Activated T-cell treated with anti-CD3 and anti-CD28 coated beads for 24 hours (primary cell): ENCODE measurements at regions not wholly inside any gene's neighbourhood (a gene's known extent, or its start where the extent isn't known, plus 50 kb on each side); places are given as distances from the start of the nearest gene placed in this dataset.
"Not testable (repeated sequence)": the region's sequence is repeated elsewhere in the genome, so short reads cannot be mapped to it uniquely, and the experiment has no call there.

Source experiments
- DNase-seq: peaks from one replicate; pipeline ENCODE4 v3.0.0-alpha.2; 2020; ENCODE audit warnings: low read depth

DNA sequence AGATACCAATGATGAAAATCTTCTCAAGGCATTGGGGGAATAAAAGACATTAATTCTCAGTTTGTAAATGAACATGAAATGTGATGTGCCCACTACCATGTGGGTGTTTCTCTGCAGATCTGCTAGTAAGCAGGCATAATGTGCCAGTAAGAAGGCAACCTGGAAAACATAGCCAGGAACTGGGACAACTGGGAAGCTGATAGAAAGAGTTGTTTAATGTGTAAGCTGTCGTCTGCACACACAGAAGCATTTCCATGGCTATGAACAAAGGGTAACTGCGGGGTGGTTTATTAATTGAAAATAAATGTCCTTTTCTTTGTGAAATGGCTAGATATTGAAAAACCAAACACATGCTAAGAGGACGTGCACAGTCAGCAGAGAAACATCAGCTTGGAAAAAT is 52.0 kb downstream of the ZC3H11B start:
- DNase-seq, result no peak

DNA sequence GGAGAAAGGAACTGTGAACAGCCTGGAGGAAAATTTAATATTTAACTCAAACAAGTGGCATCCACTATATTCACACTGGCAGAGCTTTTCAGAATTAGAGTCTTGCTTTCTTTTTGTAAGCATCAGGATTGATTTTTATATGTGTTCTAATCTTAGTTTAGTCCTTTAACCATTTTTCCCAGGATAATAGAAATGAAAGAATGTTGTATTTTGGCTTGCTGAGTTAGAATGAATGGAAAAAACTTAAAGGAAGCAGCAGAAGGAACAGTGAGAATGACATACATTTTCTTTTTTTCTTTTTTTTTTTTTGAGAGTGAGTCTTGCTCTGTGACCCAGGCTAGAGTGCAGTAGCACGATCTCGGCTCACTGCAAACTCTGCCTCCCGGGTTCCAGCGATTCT is 53.0 kb downstream of the ZC3H11B start:
- no peak for DNase-seq

DNA sequence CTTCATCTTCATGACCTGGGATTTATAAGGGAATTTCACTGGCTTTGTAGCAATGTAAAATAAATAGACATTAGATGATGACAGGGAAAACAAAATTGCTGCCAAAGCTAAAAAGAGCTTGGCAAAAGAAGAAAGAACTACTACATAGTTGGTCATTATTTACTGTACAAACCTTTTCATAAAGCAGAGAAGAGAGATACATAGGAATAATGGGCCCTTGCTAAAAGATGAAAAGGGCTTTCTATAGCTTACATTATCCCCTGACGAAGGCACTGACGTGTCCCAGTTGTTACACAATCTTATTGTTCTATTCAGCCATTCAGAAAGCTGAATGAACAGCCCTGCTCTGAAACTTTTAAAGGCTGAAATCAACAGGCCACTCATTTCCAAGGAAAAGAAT is 57.1 kb downstream of the ZC3H11B start:
- no peak for DNase-seq

DNA sequence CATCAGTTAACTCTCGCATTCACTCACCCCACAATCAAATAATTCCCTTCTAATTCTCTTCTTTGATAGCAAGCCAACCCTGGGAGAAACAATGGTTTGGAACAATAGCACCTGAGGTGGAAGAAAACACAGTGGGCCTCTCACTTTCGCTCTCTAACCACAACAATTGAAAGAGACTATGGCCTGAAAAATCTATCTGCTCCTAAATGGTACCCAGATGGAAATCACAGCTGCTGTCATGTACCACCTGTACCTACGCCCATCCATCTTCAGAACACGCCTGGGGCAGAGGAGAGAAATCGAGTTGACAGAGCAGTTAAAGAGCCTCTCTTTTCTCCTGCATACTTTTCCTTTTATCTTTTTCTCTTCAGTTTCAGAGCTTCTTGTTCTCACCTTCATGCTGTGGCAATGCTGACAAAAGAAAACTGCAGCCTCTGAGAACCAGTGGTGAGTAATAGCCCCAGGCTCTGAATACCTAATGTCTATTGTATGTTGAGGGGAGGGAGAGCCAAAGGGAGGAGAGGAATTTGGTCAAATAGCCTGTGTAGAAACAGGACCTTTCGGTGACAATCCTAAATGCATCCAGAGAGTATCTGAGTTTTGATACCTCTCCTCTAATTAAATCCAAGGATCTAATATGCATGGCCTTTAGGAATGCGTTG is 57.7 kb downstream of the ZC3H11B start:
- DNase-seq, result no peak

DNA sequence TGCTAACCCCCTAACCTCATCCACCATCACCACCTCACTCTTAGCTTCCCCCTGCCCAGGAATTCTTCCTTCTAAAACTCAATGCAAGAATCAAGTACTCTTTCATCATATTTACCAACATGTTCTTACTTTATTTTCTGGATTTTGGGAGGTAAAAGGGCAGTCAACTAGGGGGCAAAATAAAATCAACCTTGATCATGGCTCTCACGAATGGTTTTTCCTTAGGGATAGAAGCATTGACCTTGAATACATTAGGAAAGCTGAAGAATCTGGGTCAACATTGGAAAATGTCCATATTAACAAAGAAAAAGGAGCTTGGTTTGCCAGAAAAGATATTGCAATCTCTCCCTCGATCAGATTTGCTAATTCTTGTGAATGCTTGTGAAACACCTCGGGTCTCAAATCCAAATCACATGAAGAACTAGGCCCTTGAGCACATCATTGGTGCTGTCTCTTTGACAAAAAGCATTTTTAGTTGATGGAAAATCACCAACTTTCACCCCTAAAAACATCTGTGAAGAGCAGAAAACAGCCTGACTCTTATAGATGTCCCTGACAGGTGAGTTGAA is 58.9 kb downstream of the ZC3H11B start:
- no peak for DNase-seq

DNA sequence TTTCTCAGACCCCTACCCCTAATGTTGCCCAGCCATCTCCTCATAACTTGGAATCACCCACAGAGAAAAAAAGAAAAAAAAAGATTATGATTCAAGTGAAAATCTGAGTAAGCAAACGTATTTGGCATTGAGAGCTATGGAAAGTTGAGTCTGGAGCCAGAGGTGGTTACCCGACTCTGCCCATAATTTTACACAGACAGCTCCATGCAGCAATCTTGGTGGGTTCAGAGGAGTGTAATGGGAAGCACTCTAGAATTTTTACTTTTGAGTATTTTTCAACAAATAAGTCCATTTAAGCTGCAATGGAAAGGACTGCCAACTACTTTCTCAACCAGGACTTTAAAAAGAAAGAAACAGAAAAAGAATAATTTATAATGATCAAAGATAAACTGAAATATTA is 62.7 kb downstream of the ZC3H11B start:
- no peak for DNase-seq

DNA sequence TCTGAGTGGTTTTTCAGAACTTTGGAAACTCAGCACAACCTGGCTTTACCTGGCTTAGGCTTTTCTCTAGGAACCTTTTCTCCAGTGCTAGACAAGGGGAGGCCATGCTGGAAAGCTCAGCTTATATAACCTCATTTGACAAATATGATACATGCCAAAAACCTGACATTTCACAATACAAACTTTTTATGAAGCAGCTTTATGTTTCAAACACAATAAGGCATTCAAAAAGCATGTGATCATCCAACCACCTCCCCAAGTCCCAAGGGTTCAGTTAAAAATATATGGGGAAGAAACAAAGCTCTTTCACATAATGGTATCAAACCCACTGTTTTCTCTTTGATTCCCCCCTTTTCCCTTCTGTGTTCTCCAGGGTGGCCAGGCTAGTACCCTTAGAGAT is 63.7 kb downstream of the ZC3H11B start:
- DNase-seq, result no peak

DNA sequence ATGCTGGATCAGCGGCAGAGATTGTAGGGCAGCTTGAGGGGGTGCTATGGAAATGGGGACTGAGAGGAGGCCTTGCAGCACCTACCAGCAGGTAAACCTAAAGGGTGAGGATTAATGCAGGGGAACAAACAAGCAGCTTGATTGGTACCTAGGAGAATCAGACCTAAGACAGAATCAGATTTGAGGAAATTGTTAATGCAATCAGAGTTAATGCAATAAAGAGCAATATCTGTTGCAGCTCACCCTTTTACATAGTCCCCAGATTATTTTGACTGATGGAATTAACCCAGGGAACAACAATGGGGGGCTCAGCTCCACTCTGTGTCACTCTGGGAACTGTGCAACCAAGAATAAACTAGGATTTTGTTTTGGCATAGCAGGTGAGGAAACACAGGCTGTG is 64.5 kb downstream of the ZC3H11B start:
- no peak for DNase-seq

DNA sequence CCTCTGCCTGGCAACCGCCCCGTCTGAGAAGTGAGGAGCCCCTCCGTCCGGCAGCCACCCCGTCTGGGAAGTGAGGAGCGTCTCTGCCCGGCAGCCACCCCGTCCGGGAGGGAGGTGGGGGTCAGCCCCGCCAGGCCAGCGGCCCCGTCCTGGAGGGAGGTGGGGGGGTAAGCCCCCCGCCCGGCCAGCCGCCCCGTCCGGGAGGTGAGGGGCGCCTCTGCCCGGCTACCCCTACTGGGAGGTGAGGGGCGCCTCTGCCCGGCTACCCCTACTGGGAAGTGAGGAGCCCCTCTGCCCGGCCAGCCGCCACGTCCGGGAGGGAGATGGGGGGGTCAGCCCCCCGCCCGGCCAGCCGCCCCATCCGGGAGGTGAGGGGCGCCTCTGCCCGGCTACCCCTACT is 67.1 kb downstream of the ZC3H11B start:
- not testable (repeated sequence) for DNase-seq

DNA sequence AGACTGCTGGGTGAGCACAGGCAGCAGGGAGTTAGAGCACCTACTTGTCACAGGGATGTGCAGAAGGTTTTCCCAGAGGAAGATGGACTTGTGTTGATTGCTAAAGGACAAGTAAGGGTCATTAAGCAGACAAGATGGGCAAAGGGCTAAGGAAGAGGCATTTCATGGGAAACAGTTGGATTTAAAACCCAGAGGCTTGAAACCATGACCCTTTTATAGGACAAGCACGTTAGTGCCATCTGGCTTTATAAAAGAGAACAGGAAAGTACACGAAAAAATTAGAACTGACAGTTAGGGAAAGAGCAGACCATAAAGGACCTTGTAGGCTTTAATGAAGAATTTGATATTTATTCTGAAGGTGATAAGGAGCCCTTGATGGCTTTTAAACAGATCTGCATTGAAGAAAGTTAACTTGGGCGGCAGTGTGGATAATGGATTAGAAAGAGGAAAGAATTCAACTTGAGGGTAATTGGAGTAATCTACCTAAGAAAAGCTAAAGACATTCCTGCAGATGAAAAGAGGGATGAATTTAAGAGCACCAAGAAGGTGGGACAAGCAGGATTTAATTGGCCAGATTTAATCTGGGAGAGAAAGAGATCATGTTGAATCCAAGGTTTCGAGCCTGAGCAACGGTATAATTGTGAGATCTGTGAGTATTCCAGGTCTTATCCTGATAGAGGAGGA is 68.6 kb downstream of the ZC3H11B start:
- DNase-seq, result no peak

DNA sequence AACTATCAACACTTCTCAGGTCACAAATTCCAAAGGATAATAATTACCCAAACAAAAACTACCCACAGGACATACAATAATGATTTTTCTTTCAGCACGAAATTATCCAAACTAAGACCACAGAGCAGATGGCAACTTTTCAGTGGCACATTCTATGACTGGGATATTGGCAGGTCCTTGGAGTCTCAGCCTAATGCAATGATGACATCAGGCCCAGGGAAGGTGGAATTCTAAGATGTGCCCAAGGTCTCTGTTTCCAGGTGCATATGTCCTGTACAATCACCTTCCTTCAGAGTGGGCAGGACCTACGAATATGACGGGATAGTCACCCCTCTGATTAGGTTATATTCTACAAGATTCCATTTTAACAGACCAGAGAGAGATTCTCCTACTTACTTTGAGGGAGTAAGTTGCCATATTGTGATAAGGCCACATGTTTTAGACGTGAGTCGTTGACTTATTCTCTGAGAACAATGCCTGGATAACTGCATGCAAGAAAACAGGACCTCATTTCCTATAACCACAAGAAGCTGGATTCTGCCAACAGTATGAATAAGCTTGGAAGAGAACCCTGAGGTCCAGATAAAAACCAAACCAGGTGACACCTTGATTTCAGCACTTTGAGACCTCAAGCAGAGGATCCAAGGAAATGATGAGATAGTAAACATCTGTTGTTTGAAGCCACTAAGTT is 69.9 kb downstream of the ZC3H11B start:
- DNase-seq, result no peak

DNA sequence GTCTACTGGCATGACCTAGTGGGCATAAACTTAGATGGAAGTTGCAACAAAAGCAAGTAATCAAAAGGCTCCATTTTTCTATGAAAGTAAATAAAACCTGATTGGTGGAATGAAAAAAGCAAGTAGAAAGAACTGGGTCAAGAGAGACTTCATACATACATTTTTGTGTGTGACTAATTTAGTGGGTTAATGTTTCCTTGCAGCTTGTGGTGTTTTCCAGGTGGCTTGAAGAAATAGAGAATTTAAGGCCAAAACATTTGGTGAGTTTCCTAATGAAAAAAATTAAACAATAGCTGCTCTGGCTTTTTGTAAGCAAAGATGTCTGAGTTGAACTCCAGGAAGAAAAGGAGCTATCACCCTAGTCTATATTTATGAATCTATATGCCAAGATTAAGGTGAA is 71.0 kb downstream of the ZC3H11B start:
- DNase-seq, result no peak

DNA sequence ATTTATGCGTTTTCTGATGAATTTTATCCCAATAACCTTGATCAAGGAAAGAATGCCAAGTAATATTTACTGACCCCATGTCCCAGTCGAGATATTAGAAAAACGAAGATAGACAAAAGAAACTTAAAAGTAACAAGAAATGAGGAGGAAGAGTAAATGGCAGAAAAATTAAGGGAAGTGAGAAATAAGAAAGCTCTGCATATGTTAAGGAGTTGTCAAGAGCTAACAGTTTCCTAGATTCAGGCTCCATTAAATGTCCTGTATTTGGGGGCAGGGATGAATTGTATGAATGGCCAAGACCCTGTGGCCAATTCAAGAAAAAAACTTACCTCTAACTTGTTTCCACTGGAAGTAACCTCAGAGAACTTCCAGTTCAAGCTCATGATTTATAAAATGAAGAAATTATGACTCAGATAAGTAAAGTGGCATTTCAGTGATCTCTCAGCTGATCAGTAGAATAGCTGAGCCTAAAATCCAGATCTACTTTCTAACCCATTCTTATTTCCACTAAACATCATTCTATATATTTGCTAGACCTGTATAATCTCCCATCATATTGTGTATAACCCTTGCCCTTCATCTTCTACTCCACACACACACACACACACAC is 73.2 kb downstream of the ZC3H11B start:
- DNase-seq, result no peak

DNA sequence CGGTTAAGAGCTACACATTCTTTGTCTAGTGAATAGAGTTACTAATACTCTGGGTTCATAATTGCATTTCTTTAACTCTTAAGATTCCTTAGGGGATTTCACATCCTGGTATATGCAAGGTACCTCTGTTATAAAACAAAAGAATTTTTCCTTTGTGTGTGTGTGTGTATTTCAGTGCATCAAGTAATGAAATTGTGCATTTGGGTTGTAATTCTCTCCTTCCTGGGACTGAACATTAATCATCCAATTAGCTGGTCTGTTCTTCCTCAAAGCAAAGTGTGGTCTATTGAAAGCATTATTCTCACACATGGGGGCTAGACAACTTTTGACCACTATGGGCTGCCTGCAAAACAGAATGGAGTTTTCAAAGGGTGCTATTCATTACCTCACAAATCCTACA is 74.0 kb downstream of the ZC3H11B start:
- DNase-seq, result no peak

DNA sequence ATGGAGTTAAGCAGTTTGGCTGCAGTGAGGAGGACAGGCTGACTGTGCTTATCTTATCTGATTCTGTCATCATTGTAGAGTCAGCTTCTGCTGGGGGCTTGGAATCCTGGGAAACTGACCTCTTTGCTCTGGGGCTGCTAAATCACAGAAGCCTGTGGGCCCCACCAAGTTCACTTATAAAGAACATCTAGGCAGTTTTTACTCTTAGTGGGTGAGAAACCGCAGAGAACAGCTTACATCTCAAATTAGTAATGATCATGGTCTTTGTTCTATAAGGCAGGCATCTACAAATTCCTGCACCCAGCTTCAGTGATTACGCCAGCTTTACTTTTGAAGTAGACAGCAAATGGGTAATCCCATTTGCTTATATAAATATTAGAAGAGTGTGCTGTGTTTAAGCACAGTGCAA is 75.7 kb downstream of the ZC3H11B start:
- DNase-seq, result no peak

DNA sequence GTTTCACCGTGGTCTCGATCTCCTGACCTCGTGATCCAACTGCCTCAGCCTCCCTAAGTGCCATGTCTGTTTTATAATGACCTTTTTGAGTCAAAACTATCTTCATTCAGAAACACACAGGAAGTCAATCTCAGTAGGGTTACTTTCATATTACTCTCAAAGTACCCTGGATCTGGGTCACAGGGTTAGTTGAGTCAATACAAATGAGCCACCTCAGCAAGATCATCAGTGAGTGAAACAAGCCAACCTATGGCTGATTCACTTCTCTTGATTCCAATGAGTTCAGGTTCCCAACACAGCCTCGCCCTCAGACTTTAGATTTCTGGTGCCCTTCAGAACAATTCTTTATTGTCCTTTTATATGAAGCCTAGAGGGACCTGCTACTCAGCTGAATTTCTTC is 76.9 kb downstream of the ZC3H11B start:
- no peak for DNase-seq

DNA sequence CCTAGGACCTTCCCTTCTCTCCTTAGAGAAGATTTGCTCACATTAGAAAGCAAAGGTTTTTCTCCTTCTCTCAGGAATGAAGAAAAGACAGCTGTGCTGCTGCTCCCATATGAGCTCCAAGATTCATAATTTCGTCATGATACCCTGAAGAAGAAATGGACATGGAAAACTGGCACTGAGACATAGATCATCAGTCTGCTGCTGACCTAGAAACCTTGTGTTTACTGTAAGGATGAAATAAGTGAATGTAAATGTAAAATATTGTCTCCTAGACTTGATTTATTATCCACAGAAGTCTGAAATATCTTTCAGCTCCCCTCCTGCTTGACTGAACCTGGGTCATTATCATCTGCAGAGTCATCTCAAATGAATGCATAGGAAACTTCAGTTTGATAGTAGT is 77.9 kb downstream of the ZC3H11B start:
- no peak for DNase-seq

DNA sequence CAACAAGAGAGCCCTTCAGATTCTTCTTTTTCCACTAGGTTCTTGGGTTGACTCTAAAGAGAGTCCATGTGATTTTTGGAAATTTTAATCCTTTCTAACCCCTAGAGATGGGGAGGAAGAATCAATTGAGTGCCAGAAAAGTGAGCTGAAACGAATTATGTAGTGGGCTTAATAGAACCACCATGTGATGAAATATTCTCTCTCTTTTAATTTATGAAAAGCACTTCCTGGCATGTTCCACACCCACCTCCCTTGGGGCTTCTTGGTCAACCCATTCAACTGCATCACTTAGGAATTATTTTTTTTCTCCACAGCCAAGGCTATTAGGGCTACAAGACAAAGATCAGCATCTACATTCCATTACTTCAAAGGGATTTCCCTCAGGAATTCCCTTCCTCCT is 79.6 kb downstream of the ZC3H11B start:
- no peak for DNase-seq

DNA sequence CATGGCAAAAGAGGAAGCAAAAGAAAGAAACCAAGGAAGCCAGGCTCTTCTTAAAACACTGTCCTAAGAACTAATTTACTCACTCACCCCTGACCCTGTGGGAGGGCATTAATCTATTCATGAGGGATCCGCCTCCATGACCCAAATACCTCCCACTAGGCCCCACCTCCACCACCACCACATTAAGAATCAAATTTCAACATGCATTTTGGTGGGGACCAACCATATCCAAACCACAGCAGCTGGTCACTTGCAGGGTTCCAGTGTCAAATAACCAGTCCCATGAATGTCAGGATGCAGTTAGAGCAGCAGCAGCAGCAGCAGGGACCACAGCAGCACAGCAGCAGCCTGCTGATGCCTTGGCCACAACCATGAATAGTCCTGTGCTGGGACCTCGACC is 83.8 kb downstream of the ZC3H11B start:
- no peak for DNase-seq

DNA sequence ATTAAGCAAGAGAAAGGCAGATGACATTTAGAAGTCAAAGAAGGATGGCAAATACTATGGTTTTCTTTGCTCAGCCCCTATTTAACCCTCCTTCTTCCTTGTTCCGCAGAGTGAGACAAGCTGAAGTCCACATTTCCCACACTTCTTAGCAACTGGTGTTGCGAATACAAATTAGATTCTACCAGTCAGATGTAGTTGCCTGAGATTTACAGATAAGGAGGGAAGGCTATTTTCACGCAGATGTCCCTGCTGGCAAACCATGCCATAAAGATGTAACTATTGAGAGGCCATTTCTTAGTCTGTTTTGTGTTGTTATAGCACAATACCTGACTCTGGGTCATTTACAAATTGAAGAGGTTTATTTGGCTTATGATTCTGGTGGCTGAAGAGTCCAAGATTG is 84.3 kb downstream of the ZC3H11B start:
- DNase-seq, result no peak

DNA sequence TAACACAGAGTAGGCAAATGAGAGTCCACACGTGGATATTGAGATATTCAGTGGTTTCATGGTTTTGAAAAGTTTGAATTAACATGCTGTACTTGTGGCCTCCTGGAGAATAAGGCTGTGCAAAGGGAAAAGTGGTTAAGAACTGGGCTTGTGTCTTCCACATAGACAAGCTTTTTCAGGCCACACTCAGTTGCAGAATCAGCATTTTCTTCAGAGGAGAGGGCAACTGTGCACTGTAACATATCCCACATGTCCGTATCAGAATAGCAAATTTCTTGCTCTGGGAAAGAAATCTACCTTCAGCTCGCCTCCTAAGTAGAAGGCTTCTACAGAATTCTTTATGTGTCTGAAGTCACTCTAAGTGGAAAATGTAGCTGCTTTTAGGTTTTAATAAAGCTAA is 84.9 kb downstream of the ZC3H11B start:
- no peak for DNase-seq

DNA sequence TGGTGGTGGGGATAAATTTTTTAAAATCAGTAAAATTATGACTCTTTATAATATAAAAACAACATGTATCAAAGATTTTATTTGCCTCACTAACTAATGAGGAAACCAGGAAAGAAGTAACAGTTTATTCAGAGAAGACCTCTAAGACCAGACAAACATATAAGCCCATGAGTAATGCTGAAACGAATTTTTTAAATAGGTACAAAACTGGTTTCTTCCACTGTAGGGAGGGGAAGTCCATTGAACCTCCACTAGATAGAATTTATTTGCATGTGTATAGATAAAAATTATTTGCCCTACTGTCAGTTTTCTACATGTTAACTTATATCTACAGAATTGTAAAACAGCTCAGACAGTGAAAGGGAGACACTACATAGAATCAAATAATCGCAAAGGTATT is 86.8 kb downstream of the ZC3H11B start:
- DNase-seq, result no peak

DNA sequence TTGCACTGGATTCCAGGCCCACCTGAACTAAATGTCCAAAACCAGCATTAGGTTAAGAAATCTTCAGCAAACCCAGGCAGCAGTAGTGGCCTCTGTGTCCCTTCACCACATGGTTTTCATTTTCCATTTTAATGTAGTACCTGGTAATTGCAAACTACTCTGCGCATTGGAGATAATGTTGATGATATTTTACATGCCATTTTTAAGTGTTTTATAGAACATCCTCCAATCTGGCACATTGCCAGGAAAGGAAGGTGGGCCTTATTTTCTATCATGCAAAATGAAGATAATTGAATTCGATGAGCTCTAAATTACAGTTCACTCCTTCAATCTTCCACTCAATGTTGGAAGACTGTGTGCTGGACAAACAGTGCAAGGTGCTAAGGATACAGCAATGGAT is 89.5 kb downstream of the ZC3H11B start:
- DNase-seq, result no peak
